K562 (cell line): ENCODE measurements at regions not wholly inside any gene's neighbourhood (a gene's known extent, or its start where the extent isn't known, plus 50 kb on each side); places are given as distances from the start of the nearest gene placed in this dataset.

Experiments
- ATAC-seq: fragments of 200-7000 bp; cut with Tn5 transposase; 3 replicates; pipeline ENCODE4 v1.9.1; 2020; ENCODE audit warnings: moderate library complexity
- BruUV-seq: library from RNA; stranded (reverse); fragments of 400-500 nt; replicated peaks from 2 replicates; lab custom pipeline; 2021; lab: Mats Ljungman, UMichigan
- CTCF ChIA-PET: fragments of 300-600 bp; formaldehyde crosslinking; extraction: SDS; loops from one replicate; lab custom pipeline; 2021; ENCODE audit warnings: low intra/inter-chr PET ratio; lab: Yijun Ruan, JAX
- POLR2A ChIA-PET: fragments of 300-600, 350-650 bp; sonication (Branson Sonifier 250); formaldehyde crosslinking; extraction: SDS; loops from one replicate; lab custom pipeline; 2021; ENCODE audit warnings: antibody characterized with exemption, inconsistent platforms; lab: Yijun Ruan, JAX
- DNase-seq, 4 experiments: peaks; one replicate each; pipeline versions ENCODE4 v3.0.0 to v3.0.0-alpha.2; 2011 to 2018; ENCODE audit warnings: low spot score in 3 of 4, mixed read lengths in 3 of 4; ENCODE audit errors: extremely low read depth in 1 of 4
- FAIRE-seq: peaks from 2 replicates; lab custom pipeline; 2011; peaks lifted over from hg19 to GRCh38; lab: Jason Lieb, UNC
- H2AFZ ChIP-seq: 2 replicates; pipeline ENCODE4 v1.6.0; 2011; ENCODE audit warnings: low read depth, low read length, control low read depth, inconsistent platforms
- H3K27ac ChIP-seq: fragments of 200-600 bp; 3 replicates; pipeline ENCODE4 v1.8.0; 2011; ENCODE audit warnings: low read depth, mild to moderate bottlenecking, control low read depth, inconsistent platforms, low read length, moderate library complexity, mixed read lengths; ENCODE audit errors: extremely low read depth
- H3K27me3 ChIP-seq, 2 experiments: fragments of 300-600 bp in 1 of 2; 2 replicates in 1 of 2; 3 replicates in 1 of 2; pipeline versions ENCODE4 v1.6.0 to v1.8.0; 2011; ENCODE audit warnings: inconsistent platforms in 2 of 2, low read length in 2 of 2, mild to moderate bottlenecking in 1 of 2, mixed read lengths in 1 of 2, moderate library complexity in 1 of 2; ENCODE audit not compliant: control insufficient read depth in 2 of 2, insufficient read depth in 2 of 2
- H3K36me3 ChIP-seq: fragments of 300-600 bp; 3 replicates; pipeline ENCODE4 v1.8.0; 2011; ENCODE audit warnings: mild to moderate bottlenecking, low read length, inconsistent platforms; ENCODE audit not compliant: control insufficient read depth, insufficient read depth
- H3K4me1 ChIP-seq, 2 experiments: fragments of 200-600 bp in 1 of 2; replicated peaks in 1 of 2; 2 replicates in 1 of 2; 3 replicates in 1 of 2; pipeline versions ENCODE4 v1.5.1 to v1.8.0; 2011; ENCODE audit warnings: inconsistent platforms in 2 of 2, low read length in 2 of 2, mild to moderate bottlenecking in 1 of 2, mixed read lengths in 1 of 2, moderate library complexity in 1 of 2; ENCODE audit not compliant: control insufficient read depth in 2 of 2, insufficient read depth in 2 of 2
- H3K4me2 ChIP-seq: 2 replicates; pipeline ENCODE4 v1.6.1; 2011; ENCODE audit warnings: low read length, control low read depth, inconsistent platforms, mixed read lengths; ENCODE audit not compliant: insufficient read depth
- H3K4me3 ChIP-seq: fragments of 200-600 bp; sonication (generic), shearing (Covaris generic); 2 replicates; pipeline ENCODE4 v1.5.1; 2016; ENCODE audit warnings: control low read depth, inconsistent platforms
- H3K79me2 ChIP-seq: fragments of 200-600 bp; 3 replicates; pipeline ENCODE4 v1.8.0; 2011; ENCODE audit warnings: low read length, inconsistent platforms; ENCODE audit not compliant: control insufficient read depth, insufficient read depth
- H3K9ac ChIP-seq, 2 experiments: 2 replicates each; pipeline versions ENCODE4 v1.6.0 to v1.6.1; 2011; ENCODE audit warnings: low read depth in 2 of 2, low read length in 2 of 2, control low read depth in 1 of 2, inconsistent platforms in 1 of 2, mild to moderate bottlenecking in 1 of 2, mixed read lengths in 1 of 2; ENCODE audit not compliant: insufficient read depth in 1 of 2
- H3K9me1 ChIP-seq: one replicate; pipeline ENCODE4 v1.6.0; 2011; ENCODE audit warnings: inconsistent platforms, mild to moderate bottlenecking, low read length, moderate library complexity; ENCODE audit not compliant: control insufficient read depth, insufficient read depth
- H3K9me3 ChIP-seq: replicated peaks from 2 replicates; pipeline ENCODE4 v1.5.1; 2011; ENCODE audit warnings: low read depth, low read length, inconsistent platforms; ENCODE audit not compliant: control insufficient read depth, insufficient read depth
- H4K20me1 ChIP-seq: replicated peaks from 2 replicates; pipeline ENCODE4 v1.6.1; 2011; ENCODE audit warnings: low read length, inconsistent platforms, mixed read lengths; ENCODE audit not compliant: control insufficient read depth, insufficient read depth
- CREB3 ChIP-seq: fragments of 450-650 bp; conservative IDR thresholded peaks from 2 replicates; pipeline ENCODE4 v1.6.1; 2016; ENCODE audit warnings: missing genetic modification characterization, low read depth, mild to moderate bottlenecking, missing compliant biosample characterization, moderate library complexity
- ETS1 ChIP-seq: conservative IDR thresholded peaks from 2 replicates; pipeline ENCODE4 v1.6.1; 2011; ENCODE audit warnings: low read depth, mild to moderate bottlenecking, low read length; ENCODE audit not compliant: control insufficient read depth
- ETV1 ChIP-seq: fragments of 450-650 bp; conservative IDR thresholded peaks from 2 replicates; pipeline ENCODE4 v1.6.1; 2016; ENCODE audit warnings: missing genetic modification characterization, control low read depth, low read depth, missing compliant biosample characterization
- HSF4 ChIP-seq: fragments of 250-450 bp; sonication (Bioruptor Pico); IDR thresholded peaks from 2 replicates; pipeline ENCODE4 v2.1.2; 2022; ENCODE audit warnings: mild to moderate bottlenecking, moderate library complexity, borderline replicate concordance
- KDM4B ChIP-seq, 2 experiments: fragments of 450-650 bp in 1 of 2; sonication (generic) in 1 of 2; IDR thresholded peaks; 2 replicates each; pipeline ENCODE4 v1.6.1; 2016 to 2017; ENCODE audit warnings: borderline replicate concordance in 2 of 2, antibody characterized with exemption in 1 of 2, low read depth in 1 of 2, mild to moderate bottlenecking in 1 of 2
- NEUROD1 ChIP-seq: fragments of 150-350 bp; IDR thresholded peaks from 2 replicates; pipeline ENCODE4 v1.6.1; 2014; ENCODE audit warnings: borderline replicate concordance, low read length, low read depth; ENCODE audit not compliant: partially characterized antibody
- RFX1 ChIP-seq: fragments of 450-650 bp; IDR thresholded peaks from 2 replicates; pipeline ENCODE4 v1.6.1; 2016; ENCODE audit warnings: mild to moderate bottlenecking, moderate library complexity
- SFPQ ChIP-seq: fragments of 200-400 bp; formaldehyde crosslinking; IDR thresholded peaks from 2 replicates; pipeline ENCODE4 v1.6.1; 2017; ENCODE audit warnings: mild to moderate bottlenecking, low read depth, low read length, moderate library complexity
- ZNF699 ChIP-seq: fragments of 250-450 bp; sonication (Bioruptor Pico); IDR thresholded peaks from 2 replicates; pipeline ENCODE4 v1.8.0; 2021; ENCODE audit warnings: mild to moderate bottlenecking, moderate library complexity; ENCODE audit not compliant: insufficient replicate concordance
- WGBS: fragments of 100-300 bp; shearing (Covaris generic); methylation state at CpG from one replicate; pipeline ENCODE4 v1.1.6; 2016; ENCODE audit warnings: low coverage, mixed read lengths; ENCODE audit not compliant: insufficient coverage; ENCODE audit errors: missing lambda C conversion rate; 5-methylcytosine and 5-hydroxymethylcytosine counted together
- in situ Hi-C: fragments of 300-500 bp; cut with MboI; formaldehyde crosslinking; loops from 4 replicates; pipeline ENCODE4 v1.15.0; 2018; ENCODE audit warnings: inconsistent platforms, mixed read lengths
- intact Hi-C: fragments of 100-400 bp; cut with micrococcal nuclease; formaldehyde crosslinking; loops from 2 replicates; pipeline ENCODE4 v1.14.2; 2022
- TF ChIP-seq, protein P1 (sequence below): sonication (generic); formaldehyde crosslinking; IDR thresholded peaks from 2 replicates; pipeline ENCODE4 v1.8.1; 2023; ENCODE audit warnings: missing genetic modification reagents, mild to moderate bottlenecking, borderline replicate concordance

- TF ChIP-seq, protein P1, sequence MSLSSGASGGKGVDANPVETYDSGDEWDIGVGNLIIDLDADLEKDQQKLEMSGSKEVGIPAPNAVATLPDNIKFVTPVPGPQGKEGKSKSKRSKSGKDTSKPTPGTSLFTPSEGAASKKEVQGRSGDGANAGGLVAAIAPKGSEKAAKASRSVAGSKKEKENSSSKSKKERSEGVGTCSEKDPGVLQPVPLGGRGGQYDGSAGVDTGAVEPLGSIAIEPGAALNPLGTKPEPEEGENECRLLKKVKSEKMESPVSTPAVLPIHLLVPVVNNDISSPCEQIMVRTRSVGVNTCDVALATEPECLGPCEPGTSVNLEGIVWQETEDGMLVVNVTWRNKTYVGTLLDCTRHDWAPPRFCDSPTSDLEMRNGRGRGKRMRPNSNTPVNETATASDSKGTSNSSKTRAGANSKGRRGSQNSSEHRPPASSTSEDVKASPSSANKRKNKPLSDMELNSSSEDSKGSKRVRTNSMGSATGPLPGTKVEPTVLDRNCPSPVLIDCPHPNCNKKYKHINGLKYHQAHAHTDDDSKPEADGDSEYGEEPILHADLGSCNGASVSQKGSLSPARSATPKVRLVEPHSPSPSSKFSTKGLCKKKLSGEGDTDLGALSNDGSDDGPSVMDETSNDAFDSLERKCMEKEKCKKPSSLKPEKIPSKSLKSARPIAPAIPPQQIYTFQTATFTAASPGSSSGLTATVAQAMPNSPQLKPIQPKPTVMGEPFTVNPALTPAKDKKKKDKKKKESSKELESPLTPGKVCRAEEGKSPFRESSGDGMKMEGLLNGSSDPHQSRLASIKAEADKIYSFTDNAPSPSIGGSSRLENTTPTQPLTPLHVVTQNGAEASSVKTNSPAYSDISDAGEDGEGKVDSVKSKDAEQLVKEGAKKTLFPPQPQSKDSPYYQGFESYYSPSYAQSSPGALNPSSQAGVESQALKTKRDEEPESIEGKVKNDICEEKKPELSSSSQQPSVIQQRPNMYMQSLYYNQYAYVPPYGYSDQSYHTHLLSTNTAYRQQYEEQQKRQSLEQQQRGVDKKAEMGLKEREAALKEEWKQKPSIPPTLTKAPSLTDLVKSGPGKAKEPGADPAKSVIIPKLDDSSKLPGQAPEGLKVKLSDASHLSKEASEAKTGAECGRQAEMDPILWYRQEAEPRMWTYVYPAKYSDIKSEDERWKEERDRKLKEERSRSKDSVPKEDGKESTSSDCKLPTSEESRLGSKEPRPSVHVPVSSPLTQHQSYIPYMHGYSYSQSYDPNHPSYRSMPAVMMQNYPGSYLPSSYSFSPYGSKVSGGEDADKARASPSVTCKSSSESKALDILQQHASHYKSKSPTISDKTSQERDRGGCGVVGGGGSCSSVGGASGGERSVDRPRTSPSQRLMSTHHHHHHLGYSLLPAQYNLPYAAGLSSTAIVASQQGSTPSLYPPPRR: no peak
These were observed 759.0 kb downstream of the SOCS6 start (continued) for GRCh38 chr18:71047882-71048281.

- H3K79me2 ChIP-seq: no peaks in the 10 kb centered on the region
- 0% methylated on average over 1 of the region's 1 CpG for WGBS
- no peak overlapping the region for H3K9ac ChIP-seq
- DNase-seq: no peak
- no peaks in the 10 kb centered on the region for H3K27me3 ChIP-seq
- no peaks in the 10 kb centered on the region for H3K36me3 ChIP-seq
- H3K27ac ChIP-seq: no peak overlapping the region
- no peaks in the 10 kb centered on the region for H4K20me1 ChIP-seq
- no peaks in the 10 kb centered on the region for H3K4me1 ChIP-seq
- in situ Hi-C loops: no loop called here
- no peak overlapping the region for H2AFZ ChIP-seq
- H3K9me3 ChIP-seq: no peaks in the 10 kb centered on the region
- no peak overlapping the region for H3K4me3 ChIP-seq
- H3K9me1 ChIP-seq: no peaks in the 10 kb centered on the region
- ATAC-seq: no peak
- intact Hi-C loops: no loop called here
- CTCF ChIA-PET: no interaction called here
- H3K4me2 ChIP-seq: no peak overlapping the region
- POLR2A ChIA-PET: no interaction called here
- no peak for FAIRE-seq
- no TSS peak for BruUV-seq
- TF ChIP-seq SFPQ: no peak
- TF ChIP-seq HSF4: no peak
- no peak for TF ChIP-seq KDM4B (IDR thresholded peaks at IDR 0.05; ENCODE audit: borderline replicate concordance in 2 of 2, low read depth in 1 of 2)
- TF ChIP-seq ETV1 (tag): no peak
- no peak for TF ChIP-seq CREB3 (tag)
- TF ChIP-seq ZNF699 (CRISPR knock-in tag): no peak
- no peak for TF ChIP-seq RFX1
- TF ChIP-seq NEUROD1: no peak
- TF ChIP-seq ETS1: no peak
These were observed 756.7 kb downstream of the SOCS6 start for GRCh38 chr18:71045331-71046065.
